ENCODE measurements at regions not wholly inside any gene's neighbourhood (a gene's known extent, or its start where the extent isn't known, plus 50 kb on each side); places are given as distances from the start of the nearest gene placed in this dataset.

GRCh38 chr5:142479854-142480519 is 155.2 kb upstream of the SPRY4 start:
- no peak for ATAC-seq
- TF ChIP-seq PPARA (CRISPR knock-in tag; IDR thresholded peaks at IDR 0.05; ENCODE audit: borderline replicate concordance) (no peak), ZNF565 (CRISPR knock-in tag; conservative IDR thresholded peaks at IDR 0.05; ENCODE audit: low read depth) (no peak), BACH2 (CRISPR knock-in tag; IDR thresholded peaks at IDR 0.05; ENCODE audit: borderline replicate concordance) (no peak), TOX (CRISPR knock-in tag; IDR thresholded peaks at IDR 0.05; ENCODE audit: borderline replicate concordance) (no peak), CSDC2 (CRISPR knock-in tag; IDR thresholded peaks at IDR 0.05) (no peak), ESRRG (CRISPR knock-in tag; IDR thresholded peaks at IDR 0.05) (no peak), SNAI2 (CRISPR knock-in tag; IDR thresholded peaks at IDR 0.05) (no peak), TCF4 (CRISPR knock-in tag; IDR thresholded peaks at IDR 0.05; ENCODE audit: borderline replicate concordance) (no peak), GLIS3 (CRISPR knock-in tag; IDR thresholded peaks at IDR 0.05) (no peak), ZNF70 (CRISPR knock-in tag; IDR thresholded peaks at IDR 0.05) (no peak), ZNF8 (CRISPR knock-in tag; IDR thresholded peaks at IDR 0.05) (no peak), ARNTL (CRISPR knock-in tag; IDR thresholded peaks at IDR 0.05; ENCODE audit: borderline replicate concordance, low read depth) (no peak), CSRNP3 (CRISPR knock-in tag; IDR thresholded peaks at IDR 0.05) (no peak), ZC3H10 (CRISPR knock-in tag; IDR thresholded peaks at IDR 0.05) (no peak)
- TF ChIP-seq, protein P1, sequence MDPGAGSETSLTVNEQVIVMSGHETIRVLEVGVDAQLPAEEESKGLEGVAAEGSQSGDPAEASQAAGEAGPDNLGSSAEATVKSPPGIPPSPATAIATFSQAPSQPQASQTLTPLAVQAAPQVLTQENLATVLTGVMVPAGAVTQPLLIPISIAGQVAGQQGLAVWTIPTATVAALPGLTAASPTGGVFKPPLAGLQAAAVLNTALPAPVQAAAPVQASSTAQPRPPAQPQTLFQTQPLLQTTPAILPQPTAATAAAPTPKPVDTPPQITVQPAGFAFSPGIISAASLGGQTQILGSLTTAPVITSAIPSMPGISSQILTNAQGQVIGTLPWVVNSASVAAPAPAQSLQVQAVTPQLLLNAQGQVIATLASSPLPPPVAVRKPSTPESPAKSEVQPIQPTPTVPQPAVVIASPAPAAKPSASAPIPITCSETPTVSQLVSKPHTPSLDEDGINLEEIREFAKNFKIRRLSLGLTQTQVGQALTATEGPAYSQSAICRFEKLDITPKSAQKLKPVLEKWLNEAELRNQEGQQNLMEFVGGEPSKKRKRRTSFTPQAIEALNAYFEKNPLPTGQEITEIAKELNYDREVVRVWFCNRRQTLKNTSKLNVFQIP (CRISPR knock-in tag; IDR thresholded peaks at IDR 0.05; ENCODE audit: borderline replicate concordance, low read depth), result no peak
- TF ChIP-seq, protein P2, sequence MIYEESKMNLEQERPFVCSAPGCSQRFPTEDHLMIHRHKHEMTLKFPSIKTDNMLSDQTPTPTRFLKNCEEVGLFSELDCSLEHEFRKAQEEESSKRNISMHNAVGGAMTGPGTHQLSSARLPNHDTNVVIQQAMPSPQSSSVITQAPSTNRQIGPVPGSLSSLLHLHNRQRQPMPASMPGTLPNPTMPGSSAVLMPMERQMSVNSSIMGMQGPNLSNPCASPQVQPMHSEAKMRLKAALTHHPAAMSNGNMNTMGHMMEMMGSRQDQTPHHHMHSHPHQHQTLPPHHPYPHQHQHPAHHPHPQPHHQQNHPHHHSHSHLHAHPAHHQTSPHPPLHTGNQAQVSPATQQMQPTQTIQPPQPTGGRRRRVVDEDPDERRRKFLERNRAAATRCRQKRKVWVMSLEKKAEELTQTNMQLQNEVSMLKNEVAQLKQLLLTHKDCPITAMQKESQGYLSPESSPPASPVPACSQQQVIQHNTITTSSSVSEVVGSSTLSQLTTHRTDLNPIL (CRISPR knock-in tag; IDR thresholded peaks at IDR 0.05; ENCODE audit: low read depth), result no peak
- TF ChIP-seq, protein P3, sequence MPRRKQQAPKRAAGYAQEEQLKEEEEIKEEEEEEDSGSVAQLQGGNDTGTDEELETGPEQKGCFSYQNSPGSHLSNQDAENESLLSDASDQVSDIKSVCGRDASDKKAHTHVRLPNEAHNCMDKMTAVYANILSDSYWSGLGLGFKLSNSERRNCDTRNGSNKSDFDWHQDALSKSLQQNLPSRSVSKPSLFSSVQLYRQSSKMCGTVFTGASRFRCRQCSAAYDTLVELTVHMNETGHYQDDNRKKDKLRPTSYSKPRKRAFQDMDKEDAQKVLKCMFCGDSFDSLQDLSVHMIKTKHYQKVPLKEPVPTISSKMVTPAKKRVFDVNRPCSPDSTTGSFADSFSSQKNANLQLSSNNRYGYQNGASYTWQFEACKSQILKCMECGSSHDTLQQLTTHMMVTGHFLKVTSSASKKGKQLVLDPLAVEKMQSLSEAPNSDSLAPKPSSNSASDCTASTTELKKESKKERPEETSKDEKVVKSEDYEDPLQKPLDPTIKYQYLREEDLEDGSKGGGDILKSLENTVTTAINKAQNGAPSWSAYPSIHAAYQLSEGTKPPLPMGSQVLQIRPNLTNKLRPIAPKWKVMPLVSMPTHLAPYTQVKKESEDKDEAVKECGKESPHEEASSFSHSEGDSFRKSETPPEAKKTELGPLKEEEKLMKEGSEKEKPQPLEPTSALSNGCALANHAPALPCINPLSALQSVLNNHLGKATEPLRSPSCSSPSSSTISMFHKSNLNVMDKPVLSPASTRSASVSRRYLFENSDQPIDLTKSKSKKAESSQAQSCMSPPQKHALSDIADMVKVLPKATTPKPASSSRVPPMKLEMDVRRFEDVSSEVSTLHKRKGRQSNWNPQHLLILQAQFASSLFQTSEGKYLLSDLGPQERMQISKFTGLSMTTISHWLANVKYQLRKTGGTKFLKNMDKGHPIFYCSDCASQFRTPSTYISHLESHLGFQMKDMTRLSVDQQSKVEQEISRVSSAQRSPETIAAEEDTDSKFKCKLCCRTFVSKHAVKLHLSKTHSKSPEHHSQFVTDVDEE (CRISPR knock-in tag; IDR thresholded peaks at IDR 0.05), result no peak
- TF ChIP-seq, protein P4, sequence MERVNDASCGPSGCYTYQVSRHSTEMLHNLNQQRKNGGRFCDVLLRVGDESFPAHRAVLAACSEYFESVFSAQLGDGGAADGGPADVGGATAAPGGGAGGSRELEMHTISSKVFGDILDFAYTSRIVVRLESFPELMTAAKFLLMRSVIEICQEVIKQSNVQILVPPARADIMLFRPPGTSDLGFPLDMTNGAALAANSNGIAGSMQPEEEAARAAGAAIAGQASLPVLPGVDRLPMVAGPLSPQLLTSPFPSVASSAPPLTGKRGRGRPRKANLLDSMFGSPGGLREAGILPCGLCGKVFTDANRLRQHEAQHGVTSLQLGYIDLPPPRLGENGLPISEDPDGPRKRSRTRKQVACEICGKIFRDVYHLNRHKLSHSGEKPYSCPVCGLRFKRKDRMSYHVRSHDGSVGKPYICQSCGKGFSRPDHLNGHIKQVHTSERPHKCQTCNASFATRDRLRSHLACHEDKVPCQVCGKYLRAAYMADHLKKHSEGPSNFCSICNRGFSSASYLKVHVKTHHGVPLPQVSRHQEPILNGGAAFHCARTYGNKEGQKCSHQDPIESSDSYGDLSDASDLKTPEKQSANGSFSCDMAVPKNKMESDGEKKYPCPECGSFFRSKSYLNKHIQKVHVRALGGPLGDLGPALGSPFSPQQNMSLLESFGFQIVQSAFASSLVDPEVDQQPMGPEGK (CRISPR knock-in tag; IDR thresholded peaks at IDR 0.05; ENCODE audit: borderline replicate concordance), result no peak

- no peak for ATAC-seq
- TF ChIP-seq, protein P1 (CRISPR knock-in tag; IDR thresholded peaks at IDR 0.05; ENCODE audit: borderline replicate concordance, low read depth), result no peak
- TF ChIP-seq ARNTL (CRISPR knock-in tag; IDR thresholded peaks at IDR 0.05; ENCODE audit: borderline replicate concordance, low read depth) (no peak), ZNF70 (CRISPR knock-in tag; IDR thresholded peaks at IDR 0.05) (no peak), RARB (CRISPR knock-in tag; IDR thresholded peaks at IDR 0.05) (no peak), TCF4 (CRISPR knock-in tag; IDR thresholded peaks at IDR 0.05; ENCODE audit: borderline replicate concordance) (no peak), BACH2 (CRISPR knock-in tag; IDR thresholded peaks at IDR 0.05; ENCODE audit: borderline replicate concordance) (no peak), OSR1 (CRISPR knock-in tag; IDR thresholded peaks at IDR 0.05) (no peak), CSRNP3 (CRISPR knock-in tag; IDR thresholded peaks at IDR 0.05) (no peak), TOX (CRISPR knock-in tag; IDR thresholded peaks at IDR 0.05; ENCODE audit: borderline replicate concordance) (no peak), ZNF8 (CRISPR knock-in tag; IDR thresholded peaks at IDR 0.05) (no peak), SNAI2 (CRISPR knock-in tag; IDR thresholded peaks at IDR 0.05) (no peak), CSDC2 (CRISPR knock-in tag; IDR thresholded peaks at IDR 0.05) (no peak), PPARA (CRISPR knock-in tag; IDR thresholded peaks at IDR 0.05; ENCODE audit: borderline replicate concordance) (no peak), ZNF565 (CRISPR knock-in tag; conservative IDR thresholded peaks at IDR 0.05; ENCODE audit: low read depth) (no peak), ESRRG (CRISPR knock-in tag; IDR thresholded peaks at IDR 0.05) (no peak), ZFP30 (CRISPR knock-in tag; IDR thresholded peaks at IDR 0.05) (no peak), GLIS3 (CRISPR knock-in tag; IDR thresholded peaks at IDR 0.05) (no peak)
- TF ChIP-seq, protein P4 (CRISPR knock-in tag; IDR thresholded peaks at IDR 0.05; ENCODE audit: borderline replicate concordance), result no peak
Observed at GRCh38 chr5:142479150-142479549, 154.3 kb upstream of the SPRY4 start.

Measured in SK-N-SH treated with all-trans-retinoic acid at 6 μM for 48 hours (cell line).